GM21619 (cell line): ENCODE measurements at regions not wholly inside any gene's neighbourhood (a gene's known extent, or its start where the extent isn't known, plus 50 kb on each side); places are given as distances from the start of the nearest gene placed in this dataset.

Experiments
- ATAC-seq: cut with Tn5 transposase; IDR thresholded peaks from one replicate; pipeline ENCODE4 v1.9.1; 2021; ENCODE audit not compliant: unreplicated experiment

GRCh38 chr16:82252582-82252981 lies 82.6 kb upstream of the MPHOSPH6 start:
- no peak for ATAC-seq

- ATAC-seq: no peak
Observed at GRCh38 chr16:82248677-82249076, 78.7 kb upstream of the MPHOSPH6 start.

- no peak for ATAC-seq
Observed at GRCh38 chr16:82248012-82248656, 78.1 kb upstream of the MPHOSPH6 start.

GRCh38 chr16:82242201-82242600 lies 72.2 kb upstream of the MPHOSPH6 start:
- no peak for ATAC-seq

GRCh38 chr16:82241469-82242052 lies 71.5 kb upstream of the MPHOSPH6 start:
- no peak for ATAC-seq

GRCh38 chr16:82240111-82240510 lies 70.1 kb upstream of the MPHOSPH6 start:
- ATAC-seq: no peak

GRCh38 chr16:82236875-82237274 lies 66.9 kb upstream of the MPHOSPH6 start:
- peak; percentile 33 for ATAC-seq

- peak; percentile 56 for ATAC-seq
Observed at GRCh38 chr16:82236415-82236814, 66.4 kb upstream of the MPHOSPH6 start.

GRCh38 chr16:82232806-82233205 lies 62.8 kb upstream of the MPHOSPH6 start:
- ATAC-seq: no peak

GRCh38 chr16:82231008-82231787 lies 61.2 kb upstream of the MPHOSPH6 start:
- no peak for ATAC-seq

- ATAC-seq: no peak
Observed at GRCh38 chr16:82229800-82230619, 60.0 kb upstream of the MPHOSPH6 start.

GRCh38 chr16:82226327-82226726 lies 56.3 kb upstream of the MPHOSPH6 start:
- ATAC-seq: no peak

GRCh38 chr16:82224821-82225220 lies 54.8 kb upstream of the MPHOSPH6 start:
- ATAC-seq: no peak

- ATAC-seq: no peak
Observed at GRCh38 chr16:82220541-82220940, 50.5 kb upstream of the MPHOSPH6 start.
